ELR (cell line): ENCODE measurements at regions not wholly inside any gene's neighbourhood (a gene's known extent, or its start where the extent isn't known, plus 50 kb on each side); places are given as distances from the start of the nearest gene placed in this dataset.

Source experiments
- DNase-seq: peaks from one replicate; pipeline ENCODE4 v3.0.0-alpha.2; 2015; ENCODE audit warnings: low read depth

GRCh38 chr4:54992266-54992665, 133.1 kb downstream of the KDR start:
- no peak for DNase-seq

- DNase-seq = no peak
Observed at GRCh38 chr4:54988655-54989054, 136.7 kb downstream of the KDR start.

- DNase-seq = no peak
Observed at GRCh38 chr4:54986095-54986846, 139.1 kb downstream of the KDR start.

GRCh38 chr4:54976682-54977081, 148.7 kb downstream of the KDR start:
- no peak for DNase-seq

- DNase-seq = no peak
Observed at GRCh38 chr4:54976031-54976430, 149.4 kb downstream of the KDR start.

- no peak for DNase-seq
Observed at GRCh38 chr4:54973784-54974183, 151.6 kb downstream of the KDR start.

GRCh38 chr4:54971474-54971950, 153.9 kb downstream of the KDR start:
- peak; percentile 57 for DNase-seq

GRCh38 chr4:54967289-54967688, 158.1 kb downstream of the KDR start:
- no peak for DNase-seq

- DNase-seq = peak; percentile 42
Observed at GRCh38 chr4:54961357-54961975, 163.9 kb downstream of the KDR start.

- DNase-seq = peak; percentile 20
Observed at GRCh38 chr4:54959651-54960116, 165.7 kb downstream of the KDR start.

GRCh38 chr4:54959131-54959530, 166.3 kb downstream of the KDR start:
- no peak for DNase-seq

- DNase-seq = no peak
Observed at GRCh38 chr4:54958236-54958635, 167.2 kb downstream of the KDR start.

- DNase-seq = no peak
Observed at GRCh38 chr4:54954656-54955388, 170.6 kb downstream of the KDR start.

- DNase-seq = no peak
Observed at GRCh38 chr4:54946741-54947140, 178.7 kb downstream of the KDR start.

- DNase-seq = no peak
Observed at GRCh38 chr4:54945838-54946237, 179.6 kb downstream of the KDR start.

- no peak for DNase-seq
Observed at GRCh38 chr4:54942721-54943120, 182.7 kb downstream of the KDR start.

- DNase-seq = no peak
Observed at GRCh38 chr4:54941994-54942552, 183.3 kb downstream of the KDR start.

GRCh38 chr4:54940996-54941865, 184.2 kb downstream of the KDR start:
- DNase-seq = no peak

GRCh38 chr4:54937501-54937900, 187.9 kb downstream of the KDR start:
- DNase-seq = no peak

GRCh38 chr4:54933579-54933978, 191.8 kb downstream of the KDR start:
- DNase-seq = no peak

GRCh38 chr4:54930226-54930625, 195.2 kb downstream of the KDR start:
- peak; percentile 14 for DNase-seq

GRCh38 chr4:54929459-54929858, 195.9 kb downstream of the KDR start:
- DNase-seq = no peak
